ENCODE measurements at regions not wholly inside any gene's neighbourhood (a gene's known extent, or its start where the extent isn't known, plus 50 kb on each side); places are given as distances from the start of the nearest gene placed in this dataset.
"Not testable (repeated sequence)": the region's sequence is repeated elsewhere in the genome, so short reads cannot be mapped to it uniquely, and the experiment has no call there.

DNA sequence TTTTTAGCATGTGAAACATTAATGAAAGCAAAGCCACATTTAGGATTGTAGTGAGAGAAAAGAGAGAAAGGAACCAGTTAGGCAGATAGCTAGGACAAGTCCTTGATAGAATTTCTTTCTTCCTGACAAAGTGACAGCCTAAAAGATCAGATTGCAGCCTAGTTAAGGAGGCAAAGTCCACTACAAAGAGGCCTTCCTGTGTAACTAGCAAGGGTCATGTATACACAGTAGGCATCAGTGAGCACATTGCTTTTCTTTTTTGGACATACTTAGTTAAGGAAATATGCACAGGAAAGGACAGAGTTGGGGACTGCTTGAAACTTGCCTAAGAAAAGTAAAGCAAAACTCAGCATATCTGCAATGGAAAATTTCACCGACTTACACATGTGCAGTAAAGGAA lies 1577.5 kb downstream of the NLGN4Y start:
- intact Hi-C loops (cut with DNase I), result no loop called here
- DNase-seq (no peak), ATAC-seq (no peak)

DNA sequence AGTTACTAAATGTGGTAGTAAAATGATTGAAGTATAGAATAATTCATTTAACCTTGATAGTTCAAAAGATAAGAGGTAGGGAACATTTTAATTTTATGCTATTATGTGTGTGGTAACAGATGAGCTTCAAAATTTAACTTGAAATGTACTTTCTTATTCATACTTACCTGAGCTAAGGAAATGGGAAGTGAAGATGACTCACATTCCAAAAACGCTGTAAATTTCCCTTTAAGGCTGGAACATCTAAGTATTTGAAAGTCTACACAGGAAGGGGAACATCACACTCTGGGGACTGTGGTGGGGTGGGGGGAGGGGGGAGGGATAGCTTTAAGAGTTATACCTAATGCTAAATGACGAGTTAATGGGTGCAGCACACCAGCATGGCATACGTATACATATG lies 1582.3 kb downstream of the NLGN4Y start:
- no peak for ATAC-seq
- no peak for DNase-seq
- intact Hi-C loops (cut with DNase I), result no loop called here

DNA sequence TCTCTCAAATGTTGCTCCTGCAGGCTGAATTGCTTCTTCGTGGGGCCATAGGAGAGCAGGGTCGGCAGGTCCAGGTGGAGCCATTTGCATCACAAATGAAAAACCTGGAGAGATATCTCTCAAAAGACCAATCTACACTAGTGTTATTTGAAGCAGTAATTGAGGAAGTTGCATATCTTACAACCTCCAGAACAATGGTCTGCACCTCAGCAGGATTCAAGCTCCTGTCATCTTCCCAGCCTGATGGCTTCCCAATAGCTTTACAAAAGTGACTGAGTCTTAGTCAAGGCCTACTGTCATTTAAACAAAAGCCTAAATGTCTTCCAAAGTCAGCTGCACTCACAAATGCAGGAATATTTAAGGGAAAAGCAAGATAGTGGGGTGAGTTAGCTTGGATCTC lies 1584.5 kb downstream of the NLGN4Y start:
- intact Hi-C loops (cut with DNase I), result no loop called here
- ATAC-seq (no peak), DNase-seq (no peak)

DNA sequence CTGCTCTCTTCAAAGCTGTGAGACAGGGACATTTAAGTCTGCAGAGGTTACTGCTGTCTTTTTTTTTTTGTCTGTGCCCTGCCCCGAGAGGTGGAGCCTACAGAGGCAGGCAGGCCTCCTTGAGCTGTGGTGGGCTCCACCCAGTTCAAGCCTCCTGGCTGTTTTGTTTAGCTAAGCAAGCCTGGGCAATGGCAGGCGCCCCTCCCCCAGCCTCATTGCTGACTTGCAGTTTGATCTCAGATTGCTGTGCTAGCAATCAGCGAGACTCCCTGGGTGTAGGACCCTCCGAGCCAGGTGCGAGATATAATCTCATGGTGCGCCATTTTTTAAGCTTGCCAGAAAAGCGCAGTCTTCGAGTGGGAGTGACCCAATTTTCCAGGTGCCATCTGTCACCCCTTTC lies 1595.8 kb downstream of the NLGN4Y start:
- intact Hi-C loops (cut with DNase I); ATAC-seq; DNase-seq: not testable (repeated sequence)

DNA sequence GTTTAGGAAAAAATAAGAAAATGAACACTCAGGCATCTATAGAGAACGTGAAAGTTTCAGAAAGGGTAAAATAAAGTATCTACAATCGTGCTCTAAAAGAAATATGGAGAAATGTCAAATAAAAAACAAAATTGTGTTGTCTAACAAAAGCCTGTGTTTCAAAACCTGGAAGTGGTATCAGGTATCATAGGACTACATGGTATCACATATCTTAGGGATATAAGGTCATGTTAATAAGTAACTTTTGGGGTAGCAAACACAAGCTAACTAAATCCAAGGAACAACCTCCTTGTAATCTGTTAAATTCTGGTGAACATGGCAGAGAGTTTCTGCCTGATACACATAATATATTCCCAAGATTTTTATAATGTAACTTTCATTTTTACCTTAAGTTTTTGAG lies 1597.7 kb downstream of the NLGN4Y start:
- DNase-seq, result no peak
- intact Hi-C loops (cut with DNase I), result no loop called here
- ATAC-seq, result no peak

DNA sequence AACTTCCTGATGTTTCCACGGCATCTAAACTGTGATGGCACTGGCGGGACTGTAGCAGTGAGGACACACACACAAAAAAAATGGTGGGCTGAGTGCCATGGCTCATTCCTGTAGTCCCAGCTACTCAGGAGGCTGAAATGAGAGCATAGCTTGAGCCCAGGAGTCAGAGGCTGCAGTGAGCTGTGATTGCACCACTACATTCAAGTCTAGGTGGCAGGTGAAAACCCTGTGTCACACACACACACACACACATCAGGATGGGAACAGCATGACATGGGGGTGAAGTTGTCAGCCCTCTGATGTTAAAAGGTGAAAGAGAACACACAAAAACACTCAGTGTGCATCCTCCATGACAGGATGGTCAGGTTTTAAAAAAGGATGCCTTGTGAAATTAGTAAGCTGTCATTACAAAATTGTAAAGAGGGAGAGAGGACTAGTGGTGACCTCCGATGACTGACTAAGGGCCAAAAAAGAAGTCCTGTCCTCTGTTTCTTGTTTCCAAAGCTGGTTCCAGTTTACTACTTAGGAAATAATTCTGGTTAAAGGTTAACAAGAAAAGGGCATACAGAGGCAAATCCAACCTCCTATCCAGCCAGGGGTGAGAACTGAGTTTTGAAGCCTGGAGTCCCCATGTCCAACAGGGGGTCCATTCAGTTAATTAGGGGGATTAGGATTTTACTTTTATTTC lies 1600.4 kb downstream of the NLGN4Y start:
- intact Hi-C loops (cut with DNase I), result no loop called here
- ATAC-seq (no peak), DNase-seq (no peak)

DNA sequence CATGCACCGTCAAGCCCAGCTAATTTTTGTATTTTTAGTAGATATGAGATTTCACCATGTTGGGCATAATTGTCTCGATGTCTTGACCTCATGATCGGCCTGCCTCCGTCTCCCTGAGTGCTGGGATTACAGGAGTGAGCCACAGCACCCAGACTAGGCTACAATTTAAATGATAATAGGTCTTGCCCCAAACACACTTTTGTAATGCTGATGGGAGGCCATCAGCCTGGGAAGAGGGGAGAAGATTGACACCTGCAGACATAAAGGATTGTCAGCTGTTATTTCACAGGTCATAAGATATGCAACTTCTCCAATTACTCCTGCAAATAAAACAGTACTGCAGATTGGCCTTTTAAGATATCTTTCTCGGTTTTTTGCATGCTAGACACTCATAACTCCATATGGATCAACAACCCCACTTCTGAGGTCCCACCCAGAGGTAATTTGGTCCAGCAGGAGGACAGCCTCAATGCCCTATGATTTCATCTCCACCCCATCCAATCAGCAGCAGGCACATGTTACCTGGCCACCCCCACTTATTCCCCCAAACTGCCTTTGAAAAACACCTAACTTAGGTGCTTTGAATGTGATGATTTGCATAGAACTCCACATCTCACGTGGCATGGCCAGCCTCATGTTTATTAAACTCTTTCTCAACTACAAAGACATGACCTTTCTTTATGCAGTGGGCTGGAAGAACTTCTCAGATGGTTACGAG lies 1612.4 kb downstream of the NLGN4Y start:
- ATAC-seq, result no peak
- intact Hi-C loops (cut with DNase I), result no loop called here
- no peak for DNase-seq

DNA sequence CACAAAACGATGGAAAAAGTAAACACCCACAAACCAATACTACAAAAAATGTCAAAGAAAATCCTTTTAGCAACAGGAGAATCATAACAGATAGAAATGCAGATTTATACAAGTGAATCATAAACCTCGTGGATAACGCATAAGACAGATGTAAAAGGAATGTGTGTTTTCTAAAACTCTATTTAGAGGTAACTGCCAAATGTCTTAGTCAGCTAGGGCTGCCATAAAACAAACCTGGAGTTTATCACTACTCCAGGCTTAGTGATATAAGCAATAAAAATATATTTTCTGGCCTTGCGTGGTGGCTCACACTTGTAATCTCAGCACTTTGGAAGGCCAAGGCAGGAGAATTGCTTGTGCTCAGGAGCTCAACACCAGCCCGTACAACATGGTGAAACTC lies 1633.5 kb downstream of the NLGN4Y start:
- ATAC-seq (no peak), DNase-seq (no peak)
- intact Hi-C loops (cut with DNase I), result no loop called here

DNA sequence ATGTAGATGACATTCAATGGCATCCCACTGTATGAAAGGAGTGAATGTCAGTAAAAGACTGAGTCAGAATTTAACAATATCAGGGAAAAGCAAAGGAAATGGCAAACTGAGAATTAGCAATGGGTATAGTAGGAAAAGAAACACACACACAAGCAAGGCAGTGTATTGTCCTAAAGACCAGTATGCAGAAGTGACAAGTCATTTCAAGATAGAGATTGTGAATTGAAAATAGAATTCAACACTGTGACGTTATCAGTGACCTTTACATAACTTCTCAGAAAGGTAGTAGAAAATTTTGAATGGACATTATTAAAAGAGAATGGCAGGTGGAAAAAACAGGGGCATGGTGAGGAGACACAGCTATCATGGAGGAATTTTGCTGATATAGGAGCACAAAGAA lies 1651.4 kb downstream of the NLGN4Y start:
- intact Hi-C loops (cut with DNase I); ATAC-seq; DNase-seq: not testable (repeated sequence)

DNA sequence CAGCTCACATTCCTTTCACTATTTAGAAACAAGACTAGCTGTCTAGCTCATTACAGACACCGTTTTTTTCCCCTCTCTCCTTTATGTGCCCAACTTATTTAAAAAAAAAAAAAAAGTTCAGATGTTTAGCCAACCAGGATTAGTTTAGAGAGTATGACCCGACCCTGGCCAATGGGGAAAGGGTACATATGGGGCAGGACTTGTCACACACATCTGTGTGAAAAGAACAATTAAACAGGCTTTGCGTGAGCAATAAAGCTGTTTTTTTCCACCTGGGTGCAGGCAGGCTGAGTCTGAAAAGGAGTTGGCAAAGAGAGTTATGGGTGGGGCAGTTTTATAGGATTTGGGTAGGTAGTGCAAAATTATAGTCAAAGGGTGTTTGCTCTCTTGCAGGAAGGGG lies 1674.5 kb downstream of the CDY2B start:
- ATAC-seq; DNase-seq; intact Hi-C loops (cut with DNase I): not testable (repeated sequence)

DNA sequence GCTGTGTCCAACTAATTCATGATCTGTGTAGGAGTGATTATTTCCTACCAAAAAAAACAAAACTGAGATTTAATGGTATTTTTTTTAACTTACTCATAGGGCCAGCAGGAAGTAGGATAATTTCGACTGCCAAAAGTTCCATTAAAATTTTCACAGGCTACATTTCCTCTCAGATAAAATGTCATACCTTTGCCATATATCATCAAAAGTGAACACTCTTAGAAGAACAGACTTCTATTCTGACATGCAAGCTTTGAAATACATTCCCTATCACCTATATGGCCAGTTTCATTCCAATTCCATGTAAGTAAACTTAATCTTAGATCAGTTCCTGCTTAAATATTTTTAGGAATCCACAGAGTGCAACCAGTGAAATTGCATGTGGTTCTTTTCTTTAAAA lies 1636.7 kb downstream of the CDY2B start:
- DNase-seq; ATAC-seq; intact Hi-C loops (cut with DNase I): not testable (repeated sequence)

DNA sequence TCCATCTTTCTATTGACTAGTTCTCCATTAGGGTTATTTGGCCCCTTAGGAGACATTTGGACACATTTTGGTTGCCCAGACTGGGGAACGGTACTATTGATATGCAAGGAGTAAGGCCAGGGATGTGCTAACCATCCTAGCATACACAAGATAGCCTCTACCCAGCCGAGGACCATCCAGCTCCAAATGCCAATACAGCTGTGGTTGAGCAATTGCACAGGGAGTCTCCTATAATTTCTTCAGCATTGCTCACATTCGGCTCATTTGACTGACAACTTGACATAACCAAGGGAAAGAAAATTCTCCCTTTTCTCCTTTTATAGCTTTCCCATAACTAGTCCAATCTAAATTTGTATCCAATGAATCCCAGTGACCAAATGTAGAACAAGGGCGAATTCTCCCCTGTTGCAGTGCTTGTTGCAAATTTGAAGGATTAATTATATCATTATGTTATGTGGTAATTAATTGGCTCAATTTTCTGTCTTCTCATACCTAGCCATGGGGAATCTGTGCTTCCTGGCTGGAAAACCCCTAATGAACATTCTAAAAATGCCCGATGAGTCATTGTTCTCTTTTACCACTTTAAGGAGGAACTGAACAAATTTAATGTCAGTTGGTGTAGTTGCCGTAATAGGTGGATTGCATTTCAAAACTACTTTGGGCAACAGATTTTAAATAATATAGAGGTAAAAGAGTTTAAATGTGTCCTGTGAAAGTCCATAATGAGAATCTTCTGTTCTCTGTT lies 1625.3 kb downstream of the CDY2B start:
- DNase-seq; intact Hi-C loops (cut with DNase I); ATAC-seq: not testable (repeated sequence)

DNA sequence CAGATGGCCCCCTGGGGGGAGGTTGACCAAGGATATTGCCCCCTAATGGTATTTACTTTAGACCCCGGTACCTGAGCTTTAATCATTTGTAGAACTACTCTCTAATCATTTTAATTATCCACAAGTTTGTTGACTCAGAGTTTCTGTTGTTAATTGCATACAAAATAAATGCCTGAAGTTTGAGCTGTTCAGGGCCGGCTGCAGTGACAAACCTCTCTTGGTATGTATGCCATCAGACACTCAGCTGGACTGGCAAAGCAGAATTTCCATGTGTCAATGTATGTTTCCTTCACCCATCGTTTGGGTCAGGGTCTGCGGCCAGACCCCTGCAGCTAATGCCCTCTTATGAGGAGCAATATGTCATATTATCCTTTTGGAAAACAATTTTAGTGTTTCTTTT lies 1624.2 kb downstream of the CDY2B start:
- not testable (repeated sequence) for ATAC-seq

More for the DNA sequence above, 1624.2 kb downstream of the CDY2B start:
- DNase-seq; intact Hi-C loops (cut with DNase I): not testable (repeated sequence)

All from left cardiac atrium (tissue), 4 donors.